ENCODE measurements at regions not wholly inside any gene's neighbourhood (a gene's known extent, or its start where the extent isn't known, plus 50 kb on each side); places are given as distances from the start of the nearest gene placed in this dataset.

DNA sequence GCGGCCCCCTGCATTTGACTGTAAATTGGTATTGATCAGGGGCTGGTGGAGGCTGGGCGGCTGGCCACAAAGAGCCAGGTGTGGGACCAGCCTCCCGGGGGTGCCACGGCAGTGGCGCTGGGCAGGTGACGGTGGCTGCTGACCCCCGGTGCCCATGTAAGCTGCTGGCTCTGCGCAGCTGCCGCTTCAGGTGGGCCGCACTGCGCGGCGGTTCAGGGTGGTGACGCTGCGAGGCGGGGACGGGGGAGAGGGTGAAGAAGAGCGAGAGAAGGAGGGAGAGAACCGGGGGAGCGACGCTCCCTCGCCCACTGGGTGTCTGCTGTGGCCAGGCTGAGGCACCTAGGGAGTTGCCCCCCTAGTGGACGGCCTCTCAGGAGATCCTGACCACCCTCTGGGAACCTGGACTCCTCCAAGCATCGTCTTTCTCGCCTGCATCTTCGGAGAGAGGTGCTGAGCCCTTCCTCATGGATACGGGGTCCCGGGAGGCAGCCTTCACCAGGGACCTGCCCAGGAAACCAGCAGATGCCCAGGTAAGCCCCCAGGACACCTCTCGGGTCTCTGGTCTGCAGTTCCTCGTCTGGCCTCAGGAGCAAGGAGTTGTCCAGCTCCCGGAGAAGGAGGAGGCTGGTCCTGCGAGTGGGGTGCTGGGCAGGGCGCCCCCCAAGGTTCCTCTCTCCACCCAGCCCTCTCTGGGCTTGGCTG, 77.5 kb upstream of the GATA5 start (continued):
- no peak for TF ChIP-seq NFYB (CRISPR knock-in tag; conservative IDR thresholded peaks at IDR 0.05; ENCODE audit: low read depth)
- TF ChIP-seq, protein P1, sequence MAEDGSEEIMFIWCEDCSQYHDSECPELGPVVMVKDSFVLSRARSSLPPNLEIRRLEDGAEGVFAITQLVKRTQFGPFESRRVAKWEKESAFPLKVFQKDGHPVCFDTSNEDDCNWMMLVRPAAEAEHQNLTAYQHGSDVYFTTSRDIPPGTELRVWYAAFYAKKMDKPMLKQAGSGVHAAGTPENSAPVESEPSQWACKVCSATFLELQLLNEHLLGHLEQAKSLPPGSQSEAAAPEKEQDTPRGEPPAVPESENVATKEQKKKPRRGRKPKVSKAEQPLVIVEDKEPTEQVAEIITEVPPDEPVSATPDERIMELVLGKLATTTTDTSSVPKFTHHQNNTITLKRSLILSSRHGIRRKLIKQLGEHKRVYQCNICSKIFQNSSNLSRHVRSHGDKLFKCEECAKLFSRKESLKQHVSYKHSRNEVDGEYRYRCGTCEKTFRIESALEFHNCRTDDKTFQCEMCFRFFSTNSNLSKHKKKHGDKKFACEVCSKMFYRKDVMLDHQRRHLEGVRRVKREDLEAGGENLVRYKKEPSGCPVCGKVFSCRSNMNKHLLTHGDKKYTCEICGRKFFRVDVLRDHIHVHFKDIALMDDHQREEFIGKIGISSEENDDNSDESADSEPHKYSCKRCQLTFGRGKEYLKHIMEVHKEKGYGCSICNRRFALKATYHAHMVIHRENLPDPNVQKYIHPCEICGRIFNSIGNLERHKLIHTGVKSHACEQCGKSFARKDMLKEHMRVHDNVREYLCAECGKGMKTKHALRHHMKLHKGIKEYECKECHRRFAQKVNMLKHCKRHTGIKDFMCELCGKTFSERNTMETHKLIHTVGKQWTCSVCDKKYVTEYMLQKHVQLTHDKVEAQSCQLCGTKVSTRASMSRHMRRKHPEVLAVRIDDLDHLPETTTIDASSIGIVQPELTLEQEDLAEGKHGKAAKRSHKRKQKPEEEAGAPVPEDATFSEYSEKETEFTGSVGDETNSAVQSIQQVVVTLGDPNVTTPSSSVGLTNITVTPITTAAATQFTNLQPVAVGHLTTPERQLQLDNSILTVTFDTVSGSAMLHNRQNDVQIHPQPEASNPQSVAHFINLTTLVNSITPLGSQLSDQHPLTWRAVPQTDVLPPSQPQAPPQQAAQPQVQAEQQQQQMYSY (CRISPR knock-in tag; IDR thresholded peaks at IDR 0.05), result no peak

GRCh38 chr20:62553838-62554161, 78.0 kb upstream of the GATA5 start:
- TF ChIP-seq E2F5 (CRISPR knock-in tag; IDR thresholded peaks at IDR 0.05) (no peak), MAX (CRISPR knock-in tag; IDR thresholded peaks at IDR 0.05) (no peak), TCF7 (CRISPR knock-in tag; IDR thresholded peaks at IDR 0.05; ENCODE audit: low read depth) (no peak), ZNF121 (CRISPR knock-in tag; IDR thresholded peaks at IDR 0.05) (no peak), RORB (CRISPR knock-in tag; IDR thresholded peaks at IDR 0.05) (no peak), SMAD3 (CRISPR knock-in tag; IDR thresholded peaks at IDR 0.05; ENCODE audit: borderline replicate concordance) (no peak), NFYB (CRISPR knock-in tag; conservative IDR thresholded peaks at IDR 0.05; ENCODE audit: low read depth) (no peak), HMGA2 (CRISPR knock-in tag; IDR thresholded peaks at IDR 0.05) (no peak), ZNF396 (CRISPR knock-in tag; IDR thresholded peaks at IDR 0.05; ENCODE audit: borderline replicate concordance) (no peak), CREM (CRISPR knock-in tag; IDR thresholded peaks at IDR 0.05) (no peak), HMGXB4 (CRISPR knock-in tag; IDR thresholded peaks at IDR 0.05) (no peak), NFE2L1 (CRISPR knock-in tag; IDR thresholded peaks at IDR 0.05) (no peak), ZNF532 (CRISPR knock-in tag; IDR thresholded peaks at IDR 0.05; ENCODE audit: borderline replicate concordance) (no peak), MXD4 (CRISPR knock-in tag; IDR thresholded peaks at IDR 0.05; ENCODE audit: borderline replicate concordance) (no peak), CTCF (IDR thresholded peaks at IDR 0.05) (no peak)
- TF ChIP-seq, protein P2, sequence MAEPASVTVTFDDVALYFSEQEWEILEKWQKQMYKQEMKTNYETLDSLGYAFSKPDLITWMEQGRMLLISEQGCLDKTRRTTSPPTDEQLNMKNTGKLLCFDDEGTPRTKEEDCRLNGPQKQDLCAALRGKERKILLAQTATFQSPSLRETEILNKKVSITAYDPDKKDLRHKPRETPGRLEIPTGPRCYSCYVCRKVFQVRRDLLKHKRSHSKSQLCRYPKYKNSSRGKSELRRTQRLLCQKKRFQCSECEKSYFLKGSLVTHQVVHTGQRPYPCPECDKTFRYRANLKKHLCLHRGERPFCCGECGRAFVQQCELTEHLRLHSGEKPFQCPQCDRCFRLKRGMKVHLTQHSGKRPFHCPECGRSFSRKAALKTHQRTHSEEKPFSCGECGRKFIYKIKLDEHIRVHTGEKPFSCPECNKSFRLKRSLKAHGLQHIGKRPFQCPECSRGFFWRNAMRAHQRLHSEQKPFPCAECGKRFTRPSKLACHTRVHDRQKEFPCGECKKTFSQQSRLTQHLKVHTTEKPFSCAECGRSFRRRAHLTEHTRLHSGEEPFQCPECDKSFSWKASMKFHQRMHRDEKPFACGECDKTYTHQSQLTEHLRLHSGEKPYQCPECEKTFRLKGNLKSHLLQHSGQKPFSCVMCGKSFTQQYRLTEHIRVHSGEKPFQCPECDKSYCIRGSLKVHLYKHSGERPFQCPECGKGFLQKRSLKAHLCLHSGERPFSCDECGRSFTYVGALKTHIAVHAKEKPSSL (CRISPR knock-in tag; conservative IDR thresholded peaks at IDR 0.05), result no peak
- H3K36me3 Mint-ChIP-seq, result no peaks in the 10 kb centered on the region
- no peaks in the 10 kb centered on the region for H3K9me3 Mint-ChIP-seq
- peaks cover 20% of the 10 kb centered on the region for H3K27me3 Mint-ChIP-seq (ENCODE audit: low read depth)
- peaks cover 9% of the 10 kb centered on the region; the same call in 1 of the 2 replicates for H3K4me1 Mint-ChIP-seq
- no peak overlapping the region for H3K27ac Mint-ChIP-seq
- H3K4me3 Mint-ChIP-seq, result no peak overlapping the region
- ATAC-seq (no peak), DNase-seq (ENCODE audit: low spot score) (no peak)
- ChIA-PET POLR2A (interaction anchor here (1.0 kb wide), 1 partner anchor 9 kb away, joined by 3 read pairs; no protein-coding TSS in a partner anchor), CTCF (interaction anchor here (0.6 to 0.7 kb wide), 3 partner anchors 18 to 263 kb away, joined by 3 to 4 read pairs (median 3); no protein-coding TSS in a partner anchor)
